ENCODE measurements at regions not wholly inside any gene's neighbourhood (a gene's known extent, or its start where the extent isn't known, plus 50 kb on each side); places are given as distances from the start of the nearest gene placed in this dataset.

DNA sequence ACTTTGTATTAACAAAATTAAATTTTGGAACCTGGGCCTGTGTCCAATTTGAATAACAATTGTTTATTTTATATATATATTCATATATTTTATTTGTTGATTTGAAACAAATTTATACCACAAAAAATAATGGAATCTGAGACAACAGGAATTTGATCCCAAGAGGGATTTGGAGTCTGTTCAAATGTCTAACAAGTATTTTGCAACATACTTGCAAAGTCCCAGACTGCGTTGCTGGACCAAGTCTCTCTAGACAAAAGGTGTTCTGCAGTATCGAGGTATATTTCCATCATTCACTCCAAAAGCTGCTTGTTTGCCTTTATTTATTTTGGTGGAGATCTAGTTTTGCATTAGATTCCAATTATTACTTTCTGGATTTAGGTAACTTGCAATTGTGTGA is 68.7 kb upstream of the PTPRR start:
- Histone ChIP-seq H3K27ac (ENCODE audit: low read length) (no peak overlapping the region), H3K9ac (ENCODE audit: low read length) (no peak overlapping the region), H3K9me3 (ENCODE audit: low read length) (no peaks in the 10 kb centered on the region), H3K4me3 (ENCODE audit: low read length) (no peak overlapping the region), H3K79me2 (ENCODE audit: low read length) (no peaks in the 10 kb centered on the region), H3K27me3 (ENCODE audit: low read length) (no peaks in the 10 kb centered on the region), H2AFZ (ENCODE audit: low read length) (no peak overlapping the region), H3K4me2 (ENCODE audit: low read depth, low read length, poor library complexity, severe bottlenecking) (no peak overlapping the region), H3K9me2 (replicated peaks; ENCODE audit: insufficient read depth, low read length) (no peaks in the 10 kb centered on the region), H4K20me1 (ENCODE audit: insufficient read depth, low read depth, low read length) (no peaks in the 10 kb centered on the region), H3K4me1 (ENCODE audit: low read length) (no peaks in the 10 kb centered on the region), H3K36me3 (ENCODE audit: insufficient read depth, low read length) (no peaks in the 10 kb centered on the region)
- DNase-seq: no peak

DNA sequence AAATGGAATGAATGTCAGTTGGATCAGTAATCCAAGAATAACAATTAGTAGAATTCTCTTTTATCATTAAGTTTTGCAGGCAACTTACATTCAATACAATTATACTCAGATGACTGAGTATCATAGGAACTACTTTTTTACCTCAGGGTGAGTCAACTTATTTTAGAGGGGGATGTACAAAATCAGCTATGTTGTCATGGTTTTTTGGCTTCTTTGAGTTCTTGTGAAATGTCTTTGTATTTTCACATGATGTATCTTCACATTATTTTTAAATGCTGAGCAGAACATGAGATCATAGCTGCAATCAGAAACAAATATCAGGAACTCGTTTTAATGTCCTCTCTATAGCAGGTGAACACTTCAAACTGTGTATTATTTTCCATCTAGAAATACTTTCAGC is 65.3 kb upstream of the PTPRR start:
- Histone ChIP-seq H3K79me2 (ENCODE audit: low read length) (no peaks in the 10 kb centered on the region), H3K27me3 (ENCODE audit: low read length) (no peaks in the 10 kb centered on the region), H3K4me1 (ENCODE audit: low read length) (no peaks in the 10 kb centered on the region), H3K9ac (ENCODE audit: low read length) (no peak overlapping the region), H3K4me2 (ENCODE audit: low read depth, low read length, poor library complexity, severe bottlenecking) (no peak overlapping the region), H3K9me2 (replicated peaks; ENCODE audit: insufficient read depth, low read length) (no peaks in the 10 kb centered on the region), H3K4me3 (ENCODE audit: low read length) (no peak overlapping the region), H3K36me3 (ENCODE audit: insufficient read depth, low read length) (no peaks in the 10 kb centered on the region), H3K27ac (ENCODE audit: low read length) (no peak overlapping the region), H2AFZ (ENCODE audit: low read length) (no peak overlapping the region), H3K9me3 (ENCODE audit: low read length) (no peaks in the 10 kb centered on the region), H4K20me1 (ENCODE audit: insufficient read depth, low read depth, low read length) (no peaks in the 10 kb centered on the region)
- no peak for DNase-seq

DNA sequence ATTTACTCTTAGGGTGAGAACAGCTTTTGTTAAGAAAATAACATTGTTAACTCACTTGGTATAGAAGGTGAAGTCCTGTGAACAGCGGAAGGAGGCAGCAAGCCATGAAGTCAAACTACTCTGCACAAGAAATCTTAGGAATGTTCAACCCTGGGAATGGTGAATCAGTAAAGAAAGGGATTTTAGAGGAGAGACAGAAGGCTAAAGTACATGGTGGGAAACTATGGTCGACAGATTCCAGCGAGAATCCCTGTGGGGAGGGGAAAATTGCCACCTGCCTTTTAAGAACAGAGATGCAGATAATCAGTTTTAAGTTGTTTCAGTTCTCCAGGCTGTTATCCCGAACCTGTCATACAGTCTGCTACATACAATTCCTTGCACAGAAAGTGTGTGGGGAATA is 63.2 kb upstream of the PTPRR start:
- H3K4me3 ChIP-seq (ENCODE audit: low read length): no peak overlapping the region
- no peaks in the 10 kb centered on the region for H3K9me2 ChIP-seq (replicated peaks; ENCODE audit: insufficient read depth, low read length)
- no peak overlapping the region for H3K4me2 ChIP-seq (ENCODE audit: low read depth, low read length, poor library complexity, severe bottlenecking)
- no peak for DNase-seq
- no peaks in the 10 kb centered on the region for H3K36me3 ChIP-seq (ENCODE audit: insufficient read depth, low read length)
- no peak overlapping the region for H2AFZ ChIP-seq (ENCODE audit: low read length)
- H3K27me3 ChIP-seq (ENCODE audit: low read length): no peaks in the 10 kb centered on the region
- H3K27ac ChIP-seq (ENCODE audit: low read length): no peak overlapping the region
- H3K9me3 ChIP-seq (ENCODE audit: low read length): no peaks in the 10 kb centered on the region
- no peak overlapping the region for H3K9ac ChIP-seq (ENCODE audit: low read length)
- H4K20me1 ChIP-seq (ENCODE audit: insufficient read depth, low read depth, low read length): no peaks in the 10 kb centered on the region
- no peaks in the 10 kb centered on the region for H3K4me1 ChIP-seq (ENCODE audit: low read length)
- no peaks in the 10 kb centered on the region for H3K79me2 ChIP-seq (ENCODE audit: low read length)

DNA sequence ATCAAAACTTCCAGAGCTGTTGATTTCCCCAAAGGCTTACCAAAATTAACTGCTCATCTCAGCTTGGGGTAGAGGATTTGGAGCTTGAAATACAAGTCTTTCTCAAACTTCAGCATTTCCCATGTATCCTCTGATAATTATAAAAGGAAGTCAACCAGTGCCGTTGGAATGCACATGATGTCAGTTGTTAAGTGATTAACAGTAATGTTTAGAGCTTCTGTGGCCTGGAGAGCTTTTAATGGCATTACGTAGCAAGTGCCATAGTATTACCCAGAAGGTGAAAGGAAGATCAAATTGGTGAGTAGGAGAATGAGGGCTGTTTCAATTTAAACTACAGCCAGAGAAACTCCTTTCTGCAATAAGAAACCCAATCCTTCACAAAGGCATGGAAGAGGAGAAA is 62.5 kb upstream of the PTPRR start:
- Histone ChIP-seq H3K79me2 (ENCODE audit: low read length) (no peaks in the 10 kb centered on the region), H3K27ac (ENCODE audit: low read length) (no peak overlapping the region), H3K9ac (ENCODE audit: low read length) (no peak overlapping the region), H3K9me2 (replicated peaks; ENCODE audit: insufficient read depth, low read length) (no peaks in the 10 kb centered on the region), H3K27me3 (ENCODE audit: low read length) (no peaks in the 10 kb centered on the region), H2AFZ (ENCODE audit: low read length) (no peak overlapping the region), H3K4me3 (ENCODE audit: low read length) (no peak overlapping the region), H3K4me2 (ENCODE audit: low read depth, low read length, poor library complexity, severe bottlenecking) (no peak overlapping the region), H3K4me1 (ENCODE audit: low read length) (no peaks in the 10 kb centered on the region), H3K36me3 (ENCODE audit: insufficient read depth, low read length) (no peaks in the 10 kb centered on the region), H3K9me3 (ENCODE audit: low read length) (no peaks in the 10 kb centered on the region), H4K20me1 (ENCODE audit: insufficient read depth, low read depth, low read length) (no peaks in the 10 kb centered on the region)
- no peak for DNase-seq

DNA sequence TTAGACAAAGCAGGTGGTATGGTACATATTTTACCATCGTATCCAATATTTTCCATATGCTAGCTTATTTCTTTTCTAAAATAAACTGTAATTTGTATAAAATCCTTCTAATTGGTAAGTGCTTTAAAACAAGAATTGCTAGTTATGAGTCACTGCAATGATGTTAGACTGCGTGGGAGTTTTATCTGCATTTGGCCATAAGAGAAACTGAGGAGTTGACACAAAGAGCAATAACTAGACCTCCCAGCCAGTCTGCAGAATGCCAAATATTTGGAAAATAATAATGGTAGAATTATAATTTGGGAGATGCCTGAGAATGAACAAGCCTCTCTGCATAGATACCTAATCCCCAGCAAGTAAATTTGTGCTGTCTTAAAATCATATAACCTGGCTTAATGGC is 61.7 kb upstream of the PTPRR start:
- Histone ChIP-seq H3K4me2 (ENCODE audit: low read depth, low read length, poor library complexity, severe bottlenecking) (no peak overlapping the region), H3K4me3 (ENCODE audit: low read length) (no peak overlapping the region), H3K79me2 (ENCODE audit: low read length) (no peaks in the 10 kb centered on the region), H4K20me1 (ENCODE audit: insufficient read depth, low read depth, low read length) (no peaks in the 10 kb centered on the region), H3K27ac (ENCODE audit: low read length) (no peak overlapping the region), H3K36me3 (ENCODE audit: insufficient read depth, low read length) (no peaks in the 10 kb centered on the region), H3K4me1 (ENCODE audit: low read length) (no peaks in the 10 kb centered on the region), H3K27me3 (ENCODE audit: low read length) (no peaks in the 10 kb centered on the region), H3K9me3 (ENCODE audit: low read length) (no peaks in the 10 kb centered on the region), H3K9me2 (replicated peaks; ENCODE audit: insufficient read depth, low read length) (no peaks in the 10 kb centered on the region), H2AFZ (ENCODE audit: low read length) (no peak overlapping the region), H3K9ac (ENCODE audit: low read length) (no peak overlapping the region)
- no peak for DNase-seq

DNA sequence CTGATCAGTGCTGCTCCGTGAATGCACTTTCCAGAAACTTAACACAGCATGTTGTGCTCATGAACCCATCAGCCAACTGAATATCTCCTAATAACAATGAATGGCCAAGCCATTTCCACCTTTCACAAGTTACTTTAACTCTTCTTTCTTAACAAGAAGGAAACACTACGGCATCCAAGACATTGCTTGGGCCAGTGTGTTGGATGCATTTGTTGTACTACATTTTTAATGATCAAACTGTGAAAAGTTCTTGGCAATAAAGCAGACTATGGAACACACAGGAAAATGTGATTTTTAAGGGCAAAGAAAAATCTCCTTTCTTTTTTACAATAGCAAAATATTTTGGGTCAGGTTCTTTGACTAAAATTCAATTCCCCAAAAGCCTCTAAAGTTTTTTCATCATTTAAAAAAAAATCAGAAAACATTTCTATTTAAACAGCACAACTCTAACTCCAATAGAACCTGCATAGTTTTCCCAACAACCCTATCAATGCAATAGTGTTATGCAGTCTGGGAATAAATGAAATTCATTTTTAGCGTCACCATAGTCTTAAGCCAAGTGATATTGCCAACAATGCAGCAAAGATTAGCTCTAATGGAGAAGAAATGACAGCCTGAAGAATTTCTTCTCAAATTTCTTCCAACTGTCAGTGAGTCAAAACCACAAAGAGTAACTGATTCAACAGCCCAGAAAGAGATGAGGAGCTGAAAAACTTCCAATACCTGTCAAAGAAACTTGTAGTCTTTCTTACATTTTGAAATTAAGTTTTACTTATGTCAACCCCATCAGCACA is 50.7 kb upstream of the PTPRR start:
- Histone ChIP-seq H2AFZ (ENCODE audit: low read length) (no peak overlapping the region), H3K9ac (ENCODE audit: low read length) (no peak overlapping the region), H4K20me1 (ENCODE audit: insufficient read depth, low read depth, low read length) (no peaks in the 10 kb centered on the region), H3K27ac (ENCODE audit: low read length) (no peak overlapping the region), H3K4me3 (ENCODE audit: low read length) (no peak overlapping the region), H3K9me2 (replicated peaks; ENCODE audit: insufficient read depth, low read length) (no peaks in the 10 kb centered on the region), H3K27me3 (ENCODE audit: low read length) (peaks cover 3% of the 10 kb centered on the region; the same call in 1 of the 2 replicates), H3K36me3 (ENCODE audit: insufficient read depth, low read length) (no peaks in the 10 kb centered on the region), H3K9me3 (ENCODE audit: low read length) (no peaks in the 10 kb centered on the region), H3K79me2 (ENCODE audit: low read length) (no peaks in the 10 kb centered on the region), H3K4me1 (ENCODE audit: low read length) (no peaks in the 10 kb centered on the region), H3K4me2 (ENCODE audit: low read depth, low read length, poor library complexity, severe bottlenecking) (no peak overlapping the region)
- no peak for DNase-seq
